GM10248 (cell line): ENCODE measurements at regions not wholly inside any gene's neighbourhood (a gene's known extent, or its start where the extent isn't known, plus 50 kb on each side); places are given as distances from the start of the nearest gene placed in this dataset.

Experiments used
- CTCF ChIA-PET: fragments of 300-600 bp; sonication (Branson Sonifier 250); formaldehyde crosslinking; extraction: SDS; loops from one replicate; lab custom pipeline; 2021; ENCODE audit warnings: antibody characterized with exemption; lab: Yijun Ruan, JAX
- POLR2A ChIA-PET: fragments of 350-650 bp; sonication (Branson Sonifier 250); formaldehyde crosslinking; extraction: SDS; loops from one replicate; lab custom pipeline; 2020; ENCODE audit warnings: antibody characterized with exemption; lab: Yijun Ruan, JAX
- DNase-seq: peaks from one replicate; pipeline ENCODE4 v3.0.0; 2012; ENCODE audit errors: extremely low spot score
- CTCF ChIP-seq: IDR thresholded peaks from 2 replicates; pipeline ENCODE4 v1.5.1; 2012; ENCODE audit warnings: mild to moderate bottlenecking, low read depth; ENCODE audit errors: extremely low read depth, missing control alignments, control extremely low read depth

GRCh38 chr2:208627110-208627884 lies 220.7 kb downstream of the PTH2R start:
- no peak for TF ChIP-seq CTCF
- POLR2A ChIA-PET: no interaction called here
- CTCF ChIA-PET: interaction anchor here (4.2 kb wide), 1 partner anchor 11 kb away, joined by 12 read pairs; no protein-coding TSS in a partner anchor
- no peak for DNase-seq

DNA sequence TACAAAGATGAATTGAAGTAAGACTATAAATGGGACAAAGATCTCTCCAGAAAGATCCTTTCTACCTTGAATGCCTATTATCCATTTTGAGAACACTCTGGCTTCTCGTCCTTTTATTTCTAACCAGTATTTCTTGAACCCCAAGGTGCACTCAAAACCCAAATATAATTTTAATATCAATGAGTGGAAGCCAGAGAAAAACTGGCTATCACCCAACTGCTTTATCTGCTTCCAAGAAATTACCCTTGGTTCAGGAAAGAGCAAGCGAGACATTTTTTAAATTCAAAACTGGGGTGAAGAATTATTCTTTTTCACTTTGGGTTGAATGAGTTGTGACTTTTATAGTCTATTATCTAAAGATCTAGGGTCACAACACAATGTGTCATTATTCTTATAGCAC lies 221.3 kb downstream of the PTH2R start:
- DNase-seq: no peak
- POLR2A ChIA-PET: no interaction called here

GRCh38 chr2:208638059-208638458 lies 231.5 kb downstream of the PTH2R start:
- TF ChIP-seq CTCF: no peak
- ChIA-PET POLR2A (no interaction called here), CTCF (no interaction called here)
- DNase-seq: no peak

More for the DNA sequence above, 221.3 kb downstream of the PTH2R start:
- TF ChIP-seq CTCF: no peak
- CTCF ChIA-PET: interaction anchor here (4.2 kb wide), 1 partner anchor 12 kb away, joined by 12 read pairs; no protein-coding TSS in a partner anchor

DNA sequence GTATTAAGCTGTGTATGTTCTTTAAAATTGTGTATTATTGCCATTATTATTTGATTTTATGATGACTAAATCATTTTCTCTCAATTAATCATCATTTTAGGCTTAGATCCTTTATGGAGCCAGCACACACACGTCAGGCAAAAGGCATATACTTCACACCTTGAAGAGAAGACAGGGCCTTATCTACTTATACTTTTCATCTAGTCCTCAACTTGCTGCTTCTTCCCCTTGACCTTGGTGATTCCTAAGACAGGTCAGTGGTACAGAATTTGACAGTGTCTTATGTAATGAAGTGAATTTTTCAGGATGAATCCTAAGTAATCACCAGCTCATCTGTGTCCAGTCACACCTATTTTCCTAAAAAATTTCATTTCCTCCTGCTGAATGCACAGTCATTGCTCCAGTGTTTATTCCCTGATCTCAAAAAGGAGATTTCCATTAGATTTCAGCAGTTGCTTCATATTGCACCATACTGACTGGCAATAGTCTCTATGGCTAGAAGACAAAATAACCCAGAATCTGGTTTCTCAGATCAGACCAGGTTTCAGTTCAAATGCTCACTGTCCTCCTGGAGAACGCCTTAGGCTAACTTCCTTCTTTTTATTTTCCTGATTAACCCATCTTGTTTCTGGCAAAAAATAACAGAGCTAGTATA lies 235.7 kb downstream of the PTH2R start:
- no peak for TF ChIP-seq CTCF
- CTCF ChIA-PET: interaction anchor here (1.3 to 1.5 kb wide), 3 partner anchors 11 to 692 kb away, joined by 3 to 4 read pairs (median 3); no protein-coding TSS in a partner anchor
- no peak for DNase-seq
- POLR2A ChIA-PET: no interaction called here

- POLR2A ChIA-PET: no interaction called here
- no peak for DNase-seq
- CTCF ChIA-PET: interaction anchor here (1.3 to 1.5 kb wide), 3 partner anchors 12 to 691 kb away, joined by 3 to 4 read pairs (median 3); no protein-coding TSS in a partner anchor
- no peak for TF ChIP-seq CTCF
These were observed 236.6 kb downstream of the PTH2R start for GRCh38 chr2:208643145-208643544.

GRCh38 chr2:208645226-208645625 lies 238.6 kb downstream of the PTH2R start:
- no peak for TF ChIP-seq CTCF
- no peak for DNase-seq
- CTCF ChIA-PET: interaction anchor here (1.3 kb wide), 1 partner anchor 14 kb away, joined by 5 read pairs; no protein-coding TSS in a partner anchor
- POLR2A ChIA-PET: no interaction called here
